Stimulated activated CD8-positive, alpha-beta memory T cell treated with anti-CD3 and anti-CD28 coated beads, Interleukin-2, amount 100 ng/mL, for 48 hours (primary cell): ENCODE measurements at regions not wholly inside any gene's neighbourhood (a gene's known extent, or its start where the extent isn't known, plus 50 kb on each side); places are given as distances from the start of the nearest gene placed in this dataset.

Experiments used
- DNase-seq, 2 donors: peaks; one replicate each; pipeline ENCODE4 v3.0.0-alpha.2; 2020; ENCODE audit warnings: low read depth in 2 of 2

DNA sequence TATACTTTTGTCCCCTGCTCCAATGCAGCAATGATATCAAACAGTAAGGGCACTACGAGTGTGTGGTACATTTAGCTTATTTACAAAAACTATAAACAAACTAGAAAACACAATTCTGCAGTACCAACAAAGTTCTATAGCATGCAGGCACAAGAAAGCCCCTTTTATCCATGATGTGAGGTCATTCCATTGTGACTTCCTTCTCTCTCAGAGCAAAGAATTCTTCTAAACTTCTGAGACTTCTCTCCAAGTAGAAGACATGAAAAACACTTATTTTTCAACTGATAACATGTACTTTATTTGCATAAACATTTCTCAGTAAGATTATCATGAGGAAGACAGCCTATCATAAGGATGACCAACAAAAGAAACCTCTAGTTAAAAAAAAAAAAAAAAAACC is 569.8 kb downstream of the TLE1 start:
- DNase-seq: no peak

DNA sequence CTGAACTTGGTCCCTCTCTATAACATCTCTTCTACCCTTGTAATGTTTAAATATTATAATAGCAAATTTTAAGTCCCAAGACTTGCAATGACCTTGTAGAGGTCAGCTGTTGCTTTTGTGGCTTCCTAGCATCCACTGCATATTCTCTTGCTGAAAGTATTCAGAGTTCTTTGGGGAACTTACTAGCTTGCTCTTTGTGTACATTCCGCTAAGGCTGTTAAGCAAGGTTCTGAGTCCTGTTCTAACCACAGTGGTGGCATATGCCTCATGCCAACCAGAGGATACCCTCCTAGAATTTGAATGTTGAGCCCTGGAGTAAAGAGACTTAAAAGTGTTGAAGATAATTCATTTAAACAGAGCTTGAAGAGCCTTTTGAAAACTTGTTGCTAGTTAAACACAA is 570.9 kb downstream of the TLE1 start:
- DNase-seq: no peak

GRCh38 chr9:81116340-81117137 is 572.8 kb downstream of the TLE1 start:
- no peak for DNase-seq

DNA sequence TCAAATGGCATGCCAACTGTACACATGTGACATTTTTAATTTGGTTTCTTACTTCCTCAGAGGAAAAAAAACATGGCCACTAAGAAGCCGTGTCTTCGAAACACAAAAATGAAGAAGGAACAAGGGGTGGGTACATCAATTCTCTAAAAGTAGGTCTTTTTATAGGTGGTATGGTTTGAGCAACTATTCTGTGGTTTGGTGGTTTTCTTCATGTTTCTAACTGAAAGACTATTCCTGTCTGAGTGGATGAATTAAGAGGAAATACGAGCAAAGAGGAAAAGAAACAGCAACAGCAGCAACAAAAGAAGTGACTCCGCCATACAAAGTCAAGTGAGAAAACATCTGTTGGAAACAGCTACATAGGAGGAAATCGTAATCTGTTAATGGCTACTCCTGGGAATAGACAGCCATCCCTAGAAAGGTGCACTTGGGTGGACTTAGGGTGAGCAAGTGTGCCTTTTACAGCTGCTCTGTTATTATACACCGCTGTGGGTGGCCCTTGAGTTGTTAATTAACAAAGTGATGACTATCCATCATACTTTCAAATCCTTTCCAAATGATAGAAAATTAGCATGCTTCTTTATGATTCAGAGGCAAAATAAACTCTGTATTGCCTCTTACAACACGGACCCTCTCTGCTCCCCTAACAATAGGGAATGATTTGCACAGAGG is 575.8 kb downstream of the TLE1 start:
- DNase-seq: no peak

GRCh38 chr9:81112627-81113452 is 576.5 kb downstream of the TLE1 start:
- no peak for DNase-seq

- DNase-seq: no peak
Observed at GRCh38 chr9:81108821-81109220, 580.5 kb downstream of the TLE1 start.

GRCh38 chr9:81108391-81108790 is 581.0 kb downstream of the TLE1 start:
- no peak for DNase-seq

DNA sequence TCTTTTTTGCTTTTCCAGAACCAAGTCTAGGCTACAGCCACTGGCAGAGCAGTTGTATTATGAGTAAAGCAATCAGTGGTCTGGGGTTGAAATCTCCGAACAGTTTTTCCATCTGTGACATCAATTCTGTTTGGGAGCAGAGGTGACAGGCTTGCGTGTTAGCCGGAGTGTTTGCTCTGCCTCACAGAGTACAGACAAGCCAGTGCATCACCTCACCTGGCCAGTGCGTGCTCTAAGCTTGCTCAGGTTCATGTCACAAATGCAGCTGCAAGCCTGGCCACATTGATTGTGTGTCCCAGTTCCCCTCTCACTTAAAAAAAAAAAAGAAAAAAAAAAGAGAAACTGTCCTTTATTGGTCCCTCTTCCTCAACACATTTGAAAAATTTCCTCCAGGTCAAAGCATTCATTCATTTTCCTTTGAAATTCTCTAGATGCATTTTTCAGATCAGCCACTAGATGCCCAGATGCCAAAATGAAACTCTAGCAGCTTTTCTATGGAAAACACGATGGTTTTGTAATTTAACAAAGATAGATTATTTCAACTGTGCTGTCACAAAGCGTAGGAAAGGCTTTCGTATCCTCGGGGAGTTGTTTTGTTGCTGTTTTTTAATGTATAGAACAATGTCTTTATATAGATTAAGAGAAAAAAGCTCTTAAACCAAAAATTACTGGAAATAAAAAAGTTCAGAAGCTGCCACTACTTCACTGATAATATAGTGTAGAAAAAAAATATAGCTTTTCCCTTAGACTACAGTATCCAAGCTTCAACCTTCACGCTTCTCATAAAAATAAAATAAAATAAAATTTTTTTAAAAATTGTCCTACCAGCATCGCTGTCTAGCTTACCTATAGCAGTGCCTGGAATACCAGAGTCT is 585.5 kb downstream of the TLE1 start:
- no peak for DNase-seq

- no peak for DNase-seq
Observed at GRCh38 chr9:81097131-81097847, 592.1 kb downstream of the TLE1 start.

- DNase-seq: no peak
Observed at GRCh38 chr9:81096625-81097024, 592.7 kb downstream of the TLE1 start.

DNA sequence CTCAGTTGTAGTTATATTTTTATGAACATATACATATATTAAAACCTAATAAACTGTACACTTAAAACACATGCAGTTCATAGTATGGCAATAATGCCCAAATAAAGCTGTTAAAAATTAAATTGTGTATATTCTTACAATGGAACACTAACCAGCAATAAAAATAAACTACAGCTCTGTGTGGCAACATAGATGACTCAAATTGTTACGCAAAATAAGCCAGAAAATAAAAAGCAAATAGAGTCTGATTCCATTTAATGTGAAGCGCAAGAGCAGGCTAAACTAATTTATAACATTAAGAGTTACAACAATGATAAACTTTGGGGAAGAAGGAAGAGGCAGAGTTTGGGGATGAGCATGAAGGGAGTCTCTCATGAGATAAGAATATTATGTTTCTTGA is 597.3 kb downstream of the TLE1 start:
- no peak for DNase-seq

DNA sequence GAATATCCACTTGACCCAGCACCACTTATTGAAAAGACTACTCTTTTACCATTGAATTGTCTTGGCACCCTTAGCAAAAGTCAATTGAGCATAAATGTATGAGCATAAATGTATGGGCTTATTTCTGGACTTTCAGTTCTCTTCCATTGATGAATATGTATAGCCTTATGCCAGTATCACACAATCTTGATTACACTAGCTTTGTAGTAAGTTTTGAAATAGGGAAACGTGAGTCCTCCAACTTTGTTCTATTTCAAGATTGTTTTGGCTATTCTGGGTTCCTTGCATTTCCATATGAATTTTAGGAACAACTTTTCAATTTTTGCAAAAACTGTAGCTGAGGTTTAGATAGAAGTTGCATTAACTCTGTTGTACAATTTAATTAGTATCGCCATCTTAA is 601.0 kb downstream of the TLE1 start:
- DNase-seq: no peak

DNA sequence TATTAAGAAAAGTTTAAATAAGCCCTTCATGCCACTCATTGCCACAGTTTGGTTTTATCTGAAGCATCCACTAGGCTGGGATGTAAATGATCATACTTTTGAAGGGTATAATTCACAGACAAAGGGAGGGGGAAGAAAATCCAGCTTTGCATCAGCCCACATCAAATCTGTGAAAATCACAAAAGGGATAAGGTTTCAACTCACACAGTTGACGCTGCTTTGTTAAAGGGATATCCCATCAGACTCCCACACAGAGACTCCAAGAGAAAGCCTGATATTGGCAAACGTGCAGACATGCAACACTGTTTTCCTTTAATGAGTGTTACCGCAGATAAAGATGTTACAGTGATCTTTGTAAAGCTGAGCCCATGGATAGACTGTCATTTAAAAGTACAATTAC is 602.9 kb downstream of the TLE1 start:
- no peak for DNase-seq

DNA sequence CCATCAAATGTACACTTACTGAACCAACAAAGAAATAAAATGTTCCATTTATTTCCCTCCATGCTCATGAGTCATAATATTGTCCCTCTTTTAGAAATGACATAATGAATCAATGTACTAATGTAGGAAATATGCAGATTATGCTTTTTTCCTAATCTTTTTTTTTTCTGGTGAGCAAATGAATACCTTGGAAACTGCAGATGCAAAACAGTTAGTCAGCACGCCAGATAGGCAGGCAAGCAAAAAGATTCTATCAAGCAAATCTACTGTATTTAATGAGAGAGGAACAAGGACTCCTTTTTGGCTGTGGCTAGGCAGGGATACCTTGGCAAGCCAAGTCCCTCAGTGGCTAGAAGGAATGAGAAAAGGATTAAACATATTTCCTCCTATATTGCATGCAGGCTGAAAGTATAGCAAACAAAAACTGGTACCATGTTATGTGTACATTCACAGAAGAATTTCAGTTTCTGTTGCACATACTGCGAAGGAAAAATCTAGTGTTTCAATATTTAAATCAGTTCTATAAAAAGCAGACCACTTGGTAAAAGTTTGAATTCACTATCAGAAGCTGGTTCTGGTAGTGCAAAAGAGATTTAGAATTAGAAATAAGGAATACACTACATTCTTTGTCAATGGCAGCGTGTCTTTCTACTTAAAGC is 605.4 kb downstream of the TLE1 start:
- no peak for DNase-seq

- no peak for DNase-seq
Observed at GRCh38 chr9:81083067-81083466, 606.3 kb downstream of the TLE1 start.

GRCh38 chr9:81082221-81082620 is 607.1 kb downstream of the TLE1 start:
- no peak for DNase-seq

DNA sequence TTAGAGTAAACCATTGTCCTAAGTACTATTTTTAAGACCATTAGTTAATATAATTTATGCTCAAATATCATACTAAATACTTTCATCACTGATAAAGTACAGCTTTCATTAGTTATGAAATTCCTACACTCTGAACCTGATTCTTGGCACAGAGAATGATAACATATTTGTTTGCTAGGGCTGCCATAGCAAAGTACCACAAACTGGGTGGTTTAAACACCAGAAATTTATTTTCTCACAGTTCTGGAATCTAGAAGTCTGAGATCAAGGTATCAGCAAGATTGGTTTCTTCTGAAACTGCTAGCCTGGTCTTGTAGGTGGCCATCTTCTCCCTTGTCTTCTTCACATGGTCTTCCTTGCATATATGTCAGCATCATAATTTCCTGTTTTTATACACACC is 608.4 kb downstream of the TLE1 start:
- DNase-seq: no peak

DNA sequence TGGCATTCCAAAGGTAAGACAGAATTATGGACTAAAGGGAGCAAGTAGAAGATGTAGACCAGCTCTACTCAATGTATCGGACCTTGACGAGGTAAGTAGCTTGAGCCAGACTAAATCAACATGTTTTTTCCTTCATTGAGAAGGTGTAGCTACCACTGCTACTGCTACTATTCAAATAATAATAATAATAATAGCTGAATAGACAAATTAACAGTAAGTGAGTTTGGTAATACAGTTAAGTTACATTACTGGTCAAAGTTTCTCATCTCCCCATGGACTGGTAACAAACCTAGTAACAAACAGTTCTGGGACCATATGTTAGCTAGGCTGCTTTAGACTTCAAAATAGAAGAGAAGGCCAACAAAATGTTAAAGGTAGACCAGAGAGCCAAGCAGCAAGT is 609.2 kb downstream of the TLE1 start:
- no peak for DNase-seq

GRCh38 chr9:81079055-81079454 is 610.3 kb downstream of the TLE1 start:
- no peak for DNase-seq

GRCh38 chr9:81078555-81078954 is 610.8 kb downstream of the TLE1 start:
- DNase-seq: no peak
